ENCODE measurements at regions not wholly inside any gene's neighbourhood (a gene's known extent, or its start where the extent isn't known, plus 50 kb on each side); places are given as distances from the start of the nearest gene placed in this dataset.

DNA sequence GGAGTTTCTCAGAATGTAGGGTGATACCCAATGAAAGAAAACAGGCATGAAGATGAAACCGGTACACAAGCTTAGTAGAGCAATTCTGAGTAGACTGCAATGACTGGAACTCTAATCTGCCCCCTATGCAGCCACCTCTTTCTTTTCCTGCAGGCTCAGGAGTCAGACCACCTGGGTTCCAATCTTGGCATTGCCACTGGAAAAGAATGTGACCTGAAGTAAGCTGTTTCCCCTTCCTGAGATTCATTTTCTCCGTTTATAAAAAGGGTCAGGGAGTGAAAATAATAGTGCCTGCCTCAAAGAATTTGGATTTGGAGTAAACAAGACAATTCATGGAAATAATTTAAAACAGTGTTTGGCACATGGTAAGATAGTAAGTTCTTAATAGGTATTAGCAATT lies 1464.0 kb downstream of the PCDH7 start:
- DNase-seq (ENCODE audit: low read depth) = no peak
- peaks cover 2% of the 10 kb centered on the region for H3K9me3 ChIP-seq (ENCODE audit: control insufficient read depth, low read length)

GRCh38 chr4:32189130-32189529 lies 1469.0 kb downstream of the PCDH7 start:
- H3K9ac ChIP-seq (ENCODE audit: low read length) = no peak overlapping the region
- no peaks in the 10 kb centered on the region for H3K9me3 ChIP-seq (ENCODE audit: control insufficient read depth, low read length)
- peaks cover 8% of the 10 kb centered on the region for H3K4me1 ChIP-seq (ENCODE audit: control insufficient read depth, insufficient read depth, low read length)
- H3K27me3 ChIP-seq (replicated peaks; ENCODE audit: control insufficient read depth, insufficient read depth, low read length) = no peaks in the 10 kb centered on the region
- H3K36me3 ChIP-seq (ENCODE audit: control insufficient read depth, insufficient read depth, low read length, severe bottlenecking) = no peaks in the 10 kb centered on the region
- H3K4me3 ChIP-seq (ENCODE audit: low read length) = no peak overlapping the region
- no peak for DNase-seq (ENCODE audit: low read depth)

More for the DNA sequence above, 1464.0 kb downstream of the PCDH7 start:
- Histone ChIP-seq H3K36me3 (ENCODE audit: control insufficient read depth, insufficient read depth, low read length, severe bottlenecking) (no peaks in the 10 kb centered on the region), H3K27me3 (replicated peaks; ENCODE audit: control insufficient read depth, insufficient read depth, low read length) (no peaks in the 10 kb centered on the region), H3K4me1 (ENCODE audit: control insufficient read depth, insufficient read depth, low read length) (no peaks in the 10 kb centered on the region), H3K4me3 (ENCODE audit: low read length) (no peak overlapping the region), H3K9ac (ENCODE audit: low read length) (no peak overlapping the region)

DNA sequence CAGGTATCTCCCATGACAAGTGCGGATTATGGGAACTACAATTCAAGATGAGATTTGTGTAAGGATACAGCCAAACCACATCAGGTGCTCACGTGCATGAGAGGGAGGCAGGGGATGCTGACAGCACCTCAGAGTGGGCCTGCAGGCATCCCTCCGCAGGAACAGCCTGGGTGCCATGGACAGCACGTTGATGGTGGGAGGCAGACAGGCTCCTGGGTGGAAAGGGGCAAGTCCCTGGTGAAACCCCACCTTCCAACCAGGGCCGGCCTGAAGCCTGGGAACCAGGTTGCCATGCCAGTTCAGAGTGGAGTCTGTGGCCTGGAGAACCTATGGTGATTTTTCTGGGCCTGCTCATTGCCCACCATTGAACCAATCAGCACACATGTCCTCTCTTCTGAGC lies 1469.6 kb downstream of the PCDH7 start:
- no peak for DNase-seq (ENCODE audit: low read depth)
- Histone ChIP-seq H3K36me3 (ENCODE audit: control insufficient read depth, insufficient read depth, low read length, severe bottlenecking) (no peaks in the 10 kb centered on the region), H3K4me3 (ENCODE audit: low read length) (no peak overlapping the region), H3K27me3 (replicated peaks; ENCODE audit: control insufficient read depth, insufficient read depth, low read length) (no peaks in the 10 kb centered on the region), H3K9me3 (ENCODE audit: control insufficient read depth, low read length) (no peaks in the 10 kb centered on the region), H3K4me1 (ENCODE audit: control insufficient read depth, insufficient read depth, low read length) (peaks cover 8% of the 10 kb centered on the region), H3K9ac (ENCODE audit: low read length) (no peak overlapping the region)

- Histone ChIP-seq H3K9me3 (ENCODE audit: control insufficient read depth, low read length) (no peaks in the 10 kb centered on the region), H3K4me1 (ENCODE audit: control insufficient read depth, insufficient read depth, low read length) (peaks cover 8% of the 10 kb centered on the region), H3K4me3 (ENCODE audit: low read length) (no peak overlapping the region), H3K9ac (ENCODE audit: low read length) (no peak overlapping the region), H3K36me3 (ENCODE audit: control insufficient read depth, insufficient read depth, low read length, severe bottlenecking) (no peaks in the 10 kb centered on the region), H3K27me3 (replicated peaks; ENCODE audit: control insufficient read depth, insufficient read depth, low read length) (no peaks in the 10 kb centered on the region)
- DNase-seq (ENCODE audit: low read depth) = no peak
These were observed 1471.8 kb downstream of the PCDH7 start for GRCh38 chr4:32191961-32192360.

DNA sequence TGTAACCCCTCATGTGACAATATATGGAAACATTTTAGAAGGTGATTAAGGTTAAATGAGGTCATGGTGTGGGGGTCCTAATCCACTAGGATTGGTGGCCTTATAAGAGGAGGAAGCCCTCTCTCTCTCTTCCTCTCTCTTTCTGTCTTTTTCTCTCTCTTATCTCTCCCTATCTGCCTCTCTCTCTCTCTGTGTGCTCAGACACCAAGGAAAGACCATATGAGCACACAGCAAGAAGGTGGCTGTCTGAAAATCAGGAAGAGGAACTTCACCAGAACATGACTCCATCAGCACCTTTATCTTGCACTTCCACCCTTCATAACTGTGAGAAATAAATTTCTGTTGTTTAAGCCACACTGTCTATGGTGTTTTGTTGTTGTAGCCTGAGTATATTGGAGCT lies 1472.2 kb downstream of the PCDH7 start:
- Histone ChIP-seq H3K9ac (ENCODE audit: low read length) (no peak overlapping the region), H3K27me3 (replicated peaks; ENCODE audit: control insufficient read depth, insufficient read depth, low read length) (no peaks in the 10 kb centered on the region), H3K4me1 (ENCODE audit: control insufficient read depth, insufficient read depth, low read length) (peaks cover 8% of the 10 kb centered on the region), H3K9me3 (ENCODE audit: control insufficient read depth, low read length) (no peaks in the 10 kb centered on the region), H3K36me3 (ENCODE audit: control insufficient read depth, insufficient read depth, low read length, severe bottlenecking) (no peaks in the 10 kb centered on the region), H3K4me3 (ENCODE audit: low read length) (no peak overlapping the region)
- no peak for DNase-seq (ENCODE audit: low read depth)

DNA sequence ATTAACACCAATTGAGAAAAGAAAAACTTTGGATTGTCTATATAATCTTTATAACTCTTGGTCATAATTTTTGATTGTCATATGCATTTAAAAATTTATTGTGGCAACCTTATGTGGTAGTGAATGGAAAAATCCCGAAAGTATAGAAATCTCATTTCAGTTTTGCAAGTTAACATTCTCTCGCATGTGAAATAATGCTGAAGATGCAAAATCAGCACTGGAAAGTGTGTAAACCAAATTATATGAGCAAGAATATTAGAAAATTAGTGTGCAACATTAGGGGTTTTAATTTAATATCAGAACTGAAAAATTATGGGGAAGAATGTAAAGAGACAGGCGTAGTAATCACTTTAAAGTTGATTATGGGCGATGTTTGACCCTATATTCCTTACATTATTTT lies 1472.8 kb downstream of the PCDH7 start:
- no peak for DNase-seq (ENCODE audit: low read depth)
- Histone ChIP-seq H3K9me3 (ENCODE audit: control insufficient read depth, low read length) (no peaks in the 10 kb centered on the region), H3K4me3 (ENCODE audit: low read length) (no peak overlapping the region), H3K4me1 (ENCODE audit: control insufficient read depth, insufficient read depth, low read length) (peaks cover 8% of the 10 kb centered on the region), H3K9ac (ENCODE audit: low read length) (no peak overlapping the region), H3K36me3 (ENCODE audit: control insufficient read depth, insufficient read depth, low read length, severe bottlenecking) (no peaks in the 10 kb centered on the region), H3K27me3 (replicated peaks; ENCODE audit: control insufficient read depth, insufficient read depth, low read length) (no peaks in the 10 kb centered on the region)

DNA sequence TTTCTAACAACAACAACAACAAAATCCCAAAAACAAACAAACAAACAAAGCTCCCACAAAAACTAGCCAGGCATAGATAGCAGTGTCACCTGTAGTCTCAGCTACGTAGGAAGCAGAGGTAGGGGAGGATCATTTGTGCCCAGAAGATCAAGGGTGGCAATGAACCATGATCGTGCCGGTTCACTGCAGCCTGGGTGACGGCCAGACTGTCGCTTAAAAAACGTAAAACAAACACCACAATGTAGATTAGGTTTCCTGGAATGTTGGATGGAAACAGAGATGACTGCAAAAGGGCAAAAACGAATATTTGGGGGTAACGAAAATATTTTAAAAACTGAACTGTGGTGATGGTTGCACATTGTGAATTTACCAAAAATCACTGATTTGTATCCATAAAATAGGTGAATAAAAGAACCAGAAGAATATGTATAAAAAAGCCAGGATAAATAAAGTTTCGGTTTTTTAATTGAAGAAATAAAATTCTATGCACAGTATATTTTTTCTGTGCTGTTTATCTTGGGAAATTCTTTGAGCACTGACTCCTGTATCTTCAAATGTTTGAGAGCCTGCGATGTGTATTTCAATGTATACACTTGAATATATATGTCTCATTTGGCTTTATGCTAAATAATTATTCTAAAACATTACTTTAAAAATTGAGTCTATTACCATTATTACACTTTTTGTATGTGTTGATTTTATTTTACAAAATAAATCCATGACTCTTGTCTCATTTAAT lies 1477.0 kb downstream of the PCDH7 start:
- Histone ChIP-seq H3K27me3 (replicated peaks; ENCODE audit: control insufficient read depth, insufficient read depth, low read length) (no peaks in the 10 kb centered on the region), H3K4me3 (ENCODE audit: low read length) (no peak overlapping the region), H3K9me3 (ENCODE audit: control insufficient read depth, low read length) (no peaks in the 10 kb centered on the region), H3K36me3 (ENCODE audit: control insufficient read depth, insufficient read depth, low read length, severe bottlenecking) (no peaks in the 10 kb centered on the region), H3K4me1 (ENCODE audit: control insufficient read depth, insufficient read depth, low read length) (peaks cover 2% of the 10 kb centered on the region), H3K9ac (ENCODE audit: low read length) (no peak overlapping the region)
- no peak for DNase-seq (ENCODE audit: low read depth)

GRCh38 chr4:32199639-32200038 lies 1479.5 kb downstream of the PCDH7 start:
- Histone ChIP-seq H3K36me3 (ENCODE audit: control insufficient read depth, insufficient read depth, low read length, severe bottlenecking) (no peaks in the 10 kb centered on the region), H3K27me3 (replicated peaks; ENCODE audit: control insufficient read depth, insufficient read depth, low read length) (no peaks in the 10 kb centered on the region), H3K9me3 (ENCODE audit: control insufficient read depth, low read length) (no peaks in the 10 kb centered on the region), H3K9ac (ENCODE audit: low read length) (no peak overlapping the region), H3K4me3 (ENCODE audit: low read length) (no peak overlapping the region), H3K4me1 (ENCODE audit: control insufficient read depth, insufficient read depth, low read length) (no peaks in the 10 kb centered on the region)
- DNase-seq (ENCODE audit: low read depth) = no peak

DNA sequence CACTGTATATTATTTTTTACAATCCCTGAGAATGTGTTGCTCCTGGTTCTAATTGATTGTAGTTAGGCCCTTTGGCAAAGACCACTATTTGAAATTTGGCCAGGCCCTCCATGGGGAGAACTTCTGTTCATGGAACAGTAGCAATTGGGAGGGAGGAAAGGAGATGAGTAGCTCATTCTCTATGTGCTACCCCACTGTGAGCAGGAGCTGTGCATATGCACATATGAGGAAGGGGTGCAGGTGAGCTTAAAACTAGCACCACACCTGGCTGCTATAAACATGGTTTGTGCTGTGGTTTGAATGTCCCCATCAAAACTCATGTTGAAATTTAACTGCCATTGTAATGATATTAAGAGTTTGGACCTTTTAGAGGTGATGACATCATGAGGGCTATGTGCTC lies 1483.2 kb downstream of the PCDH7 start:
- Histone ChIP-seq H3K9me3 (ENCODE audit: control insufficient read depth, low read length) (peaks cover 6% of the 10 kb centered on the region), H3K9ac (ENCODE audit: low read length) (no peak overlapping the region), H3K4me1 (ENCODE audit: control insufficient read depth, insufficient read depth, low read length) (no peaks in the 10 kb centered on the region), H3K4me3 (ENCODE audit: low read length) (no peak overlapping the region), H3K27me3 (replicated peaks; ENCODE audit: control insufficient read depth, insufficient read depth, low read length) (no peaks in the 10 kb centered on the region), H3K36me3 (ENCODE audit: control insufficient read depth, insufficient read depth, low read length, severe bottlenecking) (no peaks in the 10 kb centered on the region)
- DNase-seq (ENCODE audit: low read depth) = no peak

GRCh38 chr4:32206756-32207155 lies 1486.6 kb downstream of the PCDH7 start:
- no peak for DNase-seq (ENCODE audit: low read depth)
- Histone ChIP-seq H3K4me1 (ENCODE audit: control insufficient read depth, insufficient read depth, low read length) (no peaks in the 10 kb centered on the region), H3K4me3 (ENCODE audit: low read length) (no peak overlapping the region), H3K9ac (ENCODE audit: low read length) (no peak overlapping the region), H3K27me3 (replicated peaks; ENCODE audit: control insufficient read depth, insufficient read depth, low read length) (no peaks in the 10 kb centered on the region), H3K9me3 (ENCODE audit: control insufficient read depth, low read length) (peaks cover 6% of the 10 kb centered on the region), H3K36me3 (ENCODE audit: control insufficient read depth, insufficient read depth, low read length, severe bottlenecking) (no peaks in the 10 kb centered on the region)

- Histone ChIP-seq H3K4me1 (ENCODE audit: control insufficient read depth, insufficient read depth, low read length) (no peaks in the 10 kb centered on the region), H3K4me3 (ENCODE audit: low read length) (no peak overlapping the region), H3K9me3 (ENCODE audit: control insufficient read depth, low read length) (peaks cover 6% of the 10 kb centered on the region), H3K9ac (ENCODE audit: low read length) (no peak overlapping the region), H3K36me3 (ENCODE audit: control insufficient read depth, insufficient read depth, low read length, severe bottlenecking) (no peaks in the 10 kb centered on the region), H3K27me3 (replicated peaks; ENCODE audit: control insufficient read depth, insufficient read depth, low read length) (no peaks in the 10 kb centered on the region)
- no peak for DNase-seq (ENCODE audit: low read depth)
These were observed 1487.3 kb downstream of the PCDH7 start for GRCh38 chr4:32207456-32207855.

- Histone ChIP-seq H3K9me3 (ENCODE audit: control insufficient read depth, low read length) (no peaks in the 10 kb centered on the region), H3K9ac (ENCODE audit: low read length) (no peak overlapping the region), H3K4me3 (ENCODE audit: low read length) (no peak overlapping the region), H3K36me3 (ENCODE audit: control insufficient read depth, insufficient read depth, low read length, severe bottlenecking) (no peaks in the 10 kb centered on the region), H3K27me3 (replicated peaks; ENCODE audit: control insufficient read depth, insufficient read depth, low read length) (no peaks in the 10 kb centered on the region), H3K4me1 (ENCODE audit: control insufficient read depth, insufficient read depth, low read length) (no peaks in the 10 kb centered on the region)
- DNase-seq (ENCODE audit: low read depth) = no peak
These were observed 1495.1 kb downstream of the PCDH7 start for GRCh38 chr4:32215277-32215676.

Data from adipocyte (in vitro differentiated cells).